ENCODE measurements at regions not wholly inside any gene's neighbourhood (a gene's known extent, or its start where the extent isn't known, plus 50 kb on each side); places are given as distances from the start of the nearest gene placed in this dataset.

DNA sequence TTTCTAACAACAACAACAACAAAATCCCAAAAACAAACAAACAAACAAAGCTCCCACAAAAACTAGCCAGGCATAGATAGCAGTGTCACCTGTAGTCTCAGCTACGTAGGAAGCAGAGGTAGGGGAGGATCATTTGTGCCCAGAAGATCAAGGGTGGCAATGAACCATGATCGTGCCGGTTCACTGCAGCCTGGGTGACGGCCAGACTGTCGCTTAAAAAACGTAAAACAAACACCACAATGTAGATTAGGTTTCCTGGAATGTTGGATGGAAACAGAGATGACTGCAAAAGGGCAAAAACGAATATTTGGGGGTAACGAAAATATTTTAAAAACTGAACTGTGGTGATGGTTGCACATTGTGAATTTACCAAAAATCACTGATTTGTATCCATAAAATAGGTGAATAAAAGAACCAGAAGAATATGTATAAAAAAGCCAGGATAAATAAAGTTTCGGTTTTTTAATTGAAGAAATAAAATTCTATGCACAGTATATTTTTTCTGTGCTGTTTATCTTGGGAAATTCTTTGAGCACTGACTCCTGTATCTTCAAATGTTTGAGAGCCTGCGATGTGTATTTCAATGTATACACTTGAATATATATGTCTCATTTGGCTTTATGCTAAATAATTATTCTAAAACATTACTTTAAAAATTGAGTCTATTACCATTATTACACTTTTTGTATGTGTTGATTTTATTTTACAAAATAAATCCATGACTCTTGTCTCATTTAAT lies 1477.0 kb downstream of the PCDH7 start:
- Histone ChIP-seq H4K91ac (ENCODE audit: insufficient read length, low read depth, low read length) (no peak overlapping the region), H3K14ac (ENCODE audit: insufficient read depth, low read length) (no peak overlapping the region), H3K18ac (ENCODE audit: insufficient read length, low read depth, low read length) (no peak overlapping the region), H3K4me1 (ENCODE audit: insufficient read depth, low read length) (no peaks in the 10 kb centered on the region), H3K23ac (ENCODE audit: insufficient read length, low read depth, low read length) (no peak overlapping the region), H4K20me1 (ENCODE audit: control insufficient read depth, insufficient read depth, insufficient read length) (no peaks in the 10 kb centered on the region), H4K8ac (replicated peaks; ENCODE audit: insufficient read length, low read depth, low read length) (no peak overlapping the region), H2AFZ (ENCODE audit: low read length) (no peak overlapping the region), H3K9me3 (ENCODE audit: control insufficient read depth, low read depth, low read length) (no peaks in the 10 kb centered on the region), H3T11ph (ENCODE audit: low read length) (no peak overlapping the region), H3K27ac (ENCODE audit: insufficient read length, low read depth, low read length) (no peak overlapping the region), H2BK120ac (ENCODE audit: low read depth, low read length, poor library complexity, severe bottlenecking) (no peak overlapping the region), H3K56ac (ENCODE audit: insufficient read length, low read depth, low read length) (no peak overlapping the region), H3K23me2 (ENCODE audit: insufficient read length, low read depth, low read length, poor library complexity, severe bottlenecking) (no peaks in the 10 kb centered on the region), H2BK5ac (ENCODE audit: insufficient read length, low read length) (no peak overlapping the region), H2BK20ac (ENCODE audit: low read depth, low read length, poor library complexity, severe bottlenecking) (no peak overlapping the region), H3K4ac (ENCODE audit: low read depth, low read length) (no peak overlapping the region), H3K27me3 (ENCODE audit: insufficient read depth, low read length) (no peaks in the 10 kb centered on the region), H3K9ac (ENCODE audit: extremely low read depth, insufficient read length, low read length) (no peak overlapping the region), H4K5ac (ENCODE audit: insufficient read length, low read depth, low read length) (no peak overlapping the region), H3K79me2 (ENCODE audit: insufficient read depth, low read length) (no peaks in the 10 kb centered on the region), H3K4me2 (ENCODE audit: insufficient read depth, insufficient read length, low read length) (no peak overlapping the region), H3K79me1 (ENCODE audit: insufficient read depth, low read depth, low read length, poor library complexity, severe bottlenecking) (no peaks in the 10 kb centered on the region), H2AK5ac (ENCODE audit: insufficient read length, low read length) (no peak overlapping the region), H2BK12ac (ENCODE audit: insufficient read length, low read depth, low read length) (no peak overlapping the region), H2BK15ac (ENCODE audit: low read depth, low read length) (no peak overlapping the region)
- DNase-seq: no peak
- no peak for TF ChIP-seq CTCF (conservative IDR thresholded peaks at IDR 0.05)
- H3K27ac Mint-ChIP-seq: 0 out of 7 replicates have a peak overlapping the region, but pooled peaks of 1 of the 3 experiments have one; percentile 88
- no CpG with 5 or more reads among the region's 10 CpGs for WGBS (ENCODE audit: extremely low coverage, insufficient read length, low lambda C conversion rate)
- no peak overlapping the region for H3K4me3 Mint-ChIP-seq
- no peaks in the 10 kb centered on the region for H3K4me1 Mint-ChIP-seq
- H3K36me3 Mint-ChIP-seq (ENCODE audit: insufficient read depth in 1 of 3, low read depth in 3 of 3): peaks cover 0 to 3% (median 0%) of the 10 kb centered on the region in 3 experiments; a peak in 2 of 7 replicates
- no peaks in the 10 kb centered on the region for H3K27me3 Mint-ChIP-seq (ENCODE audit: low read depth)
- peaks cover 3% of the 10 kb centered on the region in 2 experiments; a peak in 2 of 5 replicates for H3K9me3 Mint-ChIP-seq

Data from H9 (cell line).